AG04449 (cell line): ENCODE measurements at regions not wholly inside any gene's neighbourhood (a gene's known extent, or its start where the extent isn't known, plus 50 kb on each side); places are given as distances from the start of the nearest gene placed in this dataset.
A peak's percentile ranks its signal among the peaks of the same experiment; 100 is the strongest.

ENCODE experiments used
- CTCF ChIA-PET: fragments of 350-600 bp; formaldehyde crosslinking; extraction: SDS; loops from one replicate; lab custom pipeline; 2021; ENCODE audit warnings: antibody characterized with exemption; lab: Yijun Ruan, JAX
- POLR2A ChIA-PET: fragments of 400-600, 350-600 bp; formaldehyde crosslinking; extraction: SDS; loops from one replicate; lab custom pipeline; 2020; ENCODE audit warnings: antibody characterized with exemption, inconsistent platforms; lab: Yijun Ruan, JAX
- DNase-seq: peaks from one replicate; pipeline ENCODE4 v3.0.0-alpha.2; 2010; ENCODE audit warnings: low read depth, low spot score
- H3K4me3 ChIP-seq: 2 replicates; pipeline ENCODE4 v1.5.1; 2011; ENCODE audit warnings: low read depth, mild to moderate bottlenecking, control low read depth, low read length
- TF ChIP-seq, protein P1 (sequence below): IDR thresholded peaks from one replicate; pipeline ENCODE4 v1.5.1; 2011; ENCODE audit warnings: mild to moderate bottlenecking, moderate library complexity, low read length, control low read depth, inconsistent platforms; ENCODE audit not compliant: insufficient read depth; ENCODE audit errors: missing control alignments

GRCh38 chr2:37583402-37583801 lies 88.0 kb downstream of the CDC42EP3 start:
- no peak for DNase-seq
- CTCF ChIA-PET, result interaction anchor here (1.2 to 1.6 kb wide), 2 partner anchors 16 to 166 kb away, joined by 3 read pairs; no protein-coding TSS in a partner anchor

GRCh38 chr2:37583867-37584266 lies 87.6 kb downstream of the CDC42EP3 start:
- H3K4me3 ChIP-seq, result no peak overlapping the region
- no peak for DNase-seq
- ChIA-PET CTCF (interaction anchor here (1.2 to 1.6 kb wide), 2 partner anchors 16 to 167 kb away, joined by 3 read pairs; no protein-coding TSS in a partner anchor), POLR2A (interaction anchor here (0.7 kb wide), 2 partner anchors 11 to 385 kb away, joined by 4 to 6 read pairs; no protein-coding TSS in a partner anchor)
- TF ChIP-seq, protein P1, sequence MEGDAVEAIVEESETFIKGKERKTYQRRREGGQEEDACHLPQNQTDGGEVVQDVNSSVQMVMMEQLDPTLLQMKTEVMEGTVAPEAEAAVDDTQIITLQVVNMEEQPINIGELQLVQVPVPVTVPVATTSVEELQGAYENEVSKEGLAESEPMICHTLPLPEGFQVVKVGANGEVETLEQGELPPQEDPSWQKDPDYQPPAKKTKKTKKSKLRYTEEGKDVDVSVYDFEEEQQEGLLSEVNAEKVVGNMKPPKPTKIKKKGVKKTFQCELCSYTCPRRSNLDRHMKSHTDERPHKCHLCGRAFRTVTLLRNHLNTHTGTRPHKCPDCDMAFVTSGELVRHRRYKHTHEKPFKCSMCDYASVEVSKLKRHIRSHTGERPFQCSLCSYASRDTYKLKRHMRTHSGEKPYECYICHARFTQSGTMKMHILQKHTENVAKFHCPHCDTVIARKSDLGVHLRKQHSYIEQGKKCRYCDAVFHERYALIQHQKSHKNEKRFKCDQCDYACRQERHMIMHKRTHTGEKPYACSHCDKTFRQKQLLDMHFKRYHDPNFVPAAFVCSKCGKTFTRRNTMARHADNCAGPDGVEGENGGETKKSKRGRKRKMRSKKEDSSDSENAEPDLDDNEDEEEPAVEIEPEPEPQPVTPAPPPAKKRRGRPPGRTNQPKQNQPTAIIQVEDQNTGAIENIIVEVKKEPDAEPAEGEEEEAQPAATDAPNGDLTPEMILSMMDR, result no peak

More at GRCh38 chr2:37583402-37583801, 88.0 kb downstream of the CDC42EP3 start:
- POLR2A ChIA-PET, result interaction anchor here (1.3 kb wide), 1 partner anchor 10 kb away, joined by 4 read pairs; no protein-coding TSS in a partner anchor
- no peak overlapping the region for H3K4me3 ChIP-seq
- TF ChIP-seq, protein P1, result no peak

GRCh38 chr2:37585295-37585908 lies 86.0 kb downstream of the CDC42EP3 start:
- DNase-seq, result no peak
- CTCF ChIA-PET, result interaction anchor here (1.2 to 2.8 kb wide), 3 partner anchors 35 to 292 kb away, joined by 4 to 12 read pairs (median 4); no protein-coding TSS in a partner anchor
- H3K4me3 ChIP-seq, result no peak overlapping the region
- POLR2A ChIA-PET, result interaction anchor here (2.7 kb wide), 1 partner anchor 39 kb away, joined by 10 read pairs; no protein-coding TSS in a partner anchor
- TF ChIP-seq, protein P1, result no peak

GRCh38 chr2:37585982-37586621 lies 85.3 kb downstream of the CDC42EP3 start:
- POLR2A ChIA-PET, result interaction anchor here (2.7 kb wide), 1 partner anchor 38 kb away, joined by 10 read pairs; no protein-coding TSS in a partner anchor
- TF ChIP-seq, protein P1, result no peak
- CTCF ChIA-PET, result interaction anchor here (1.2 to 2.8 kb wide), 3 partner anchors 35 to 291 kb away, joined by 4 to 12 read pairs (median 4); no protein-coding TSS in a partner anchor
- peak; percentile 85 for DNase-seq
- H3K4me3 ChIP-seq, result no peak overlapping the region

GRCh38 chr2:37586663-37587317 lies 84.7 kb downstream of the CDC42EP3 start:
- no peak overlapping the region for H3K4me3 ChIP-seq
- ChIA-PET POLR2A (interaction anchor here (2.7 kb wide), 1 partner anchor 38 kb away, joined by 10 read pairs; no protein-coding TSS in a partner anchor), CTCF (interaction anchor here (1.1 to 2.8 kb wide), 8 partner anchors 12 to 290 kb away, joined by 3 to 12 read pairs (median 4); no protein-coding TSS in a partner anchor)
- no peak for DNase-seq
- TF ChIP-seq, protein P1, result no peak
